GM12873 (cell line): ENCODE measurements at regions not wholly inside any gene's neighbourhood (a gene's known extent, or its start where the extent isn't known, plus 50 kb on each side); places are given as distances from the start of the nearest gene placed in this dataset.

Source experiments
- CTCF ChIP-seq: IDR thresholded peaks from 2 replicates; pipeline ENCODE4 v1.5.1; 2012; ENCODE audit warnings: low read depth, mild to moderate bottlenecking, moderate library complexity, low read length, control low read depth; ENCODE audit not compliant: insufficient read depth; ENCODE audit errors: missing control alignments

GRCh38 chr4:10866666-10867065 is 182.1 kb upstream of the CLNK start:
- no peak for TF ChIP-seq CTCF

DNA sequence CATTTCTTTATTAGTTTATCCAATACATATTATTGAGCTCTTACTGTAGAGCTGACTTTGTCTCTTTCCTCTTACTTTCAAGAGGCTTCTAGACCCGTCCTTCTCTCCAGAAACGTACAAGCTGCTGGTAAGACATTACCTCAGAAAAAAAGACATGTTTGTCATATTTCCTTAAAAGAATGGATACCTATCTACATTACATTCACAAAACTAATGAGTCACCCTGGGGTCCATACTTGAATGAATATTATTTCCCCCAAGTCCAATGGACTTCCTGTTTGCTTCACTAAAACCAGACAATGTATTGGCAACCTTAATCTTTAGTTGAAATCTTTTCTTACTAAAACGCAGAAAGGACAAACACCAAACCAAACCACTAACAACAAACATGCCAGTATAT is 176.5 kb upstream of the CLNK start:
- no peak for TF ChIP-seq CTCF

- TF ChIP-seq CTCF: no peak
Measured at GRCh38 chr4:10856271-10856782, 171.8 kb upstream of the CLNK start.

DNA sequence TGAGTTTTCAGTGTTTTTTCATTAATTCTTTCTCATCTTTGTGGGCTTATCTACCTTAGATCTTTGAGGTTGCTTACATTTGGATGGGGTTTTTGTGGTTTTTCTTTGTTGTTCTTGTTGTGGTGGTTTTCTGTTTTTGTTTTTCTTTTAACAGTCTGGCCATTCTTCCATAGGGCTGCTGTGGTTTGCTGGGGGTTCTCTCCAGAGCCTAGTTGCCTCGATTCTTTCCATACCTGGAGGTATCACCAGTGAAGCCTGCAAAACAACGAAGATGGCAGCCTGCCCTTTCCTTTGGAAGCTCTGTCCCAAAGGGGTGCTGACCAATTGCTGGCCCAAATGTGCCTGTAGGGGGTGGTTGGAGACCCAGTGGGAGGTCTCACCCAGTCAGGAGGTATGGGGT is 168.6 kb upstream of the CLNK start:
- TF ChIP-seq CTCF: no peak

DNA sequence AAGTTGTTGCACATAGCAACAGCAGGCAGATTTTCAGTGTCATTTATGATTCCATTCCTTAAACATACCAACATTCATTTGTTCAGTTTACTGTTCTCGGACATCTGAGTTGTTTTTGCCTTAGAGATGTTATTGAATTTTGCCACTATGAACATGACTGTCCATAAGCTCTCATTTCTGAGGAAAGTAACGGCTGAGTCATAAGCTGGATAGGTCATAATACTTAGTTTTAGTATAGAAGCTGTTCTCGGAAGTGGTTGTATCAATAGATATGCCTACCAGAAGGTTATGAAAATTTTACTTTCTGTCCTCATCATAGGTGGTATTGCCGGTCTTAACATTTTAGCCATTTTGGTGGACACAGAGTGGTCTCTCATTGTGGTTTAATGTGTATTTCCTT is 157.1 kb upstream of the CLNK start:
- no peak for TF ChIP-seq CTCF

GRCh38 chr4:10837151-10837550 is 152.6 kb upstream of the CLNK start:
- TF ChIP-seq CTCF: no peak

DNA sequence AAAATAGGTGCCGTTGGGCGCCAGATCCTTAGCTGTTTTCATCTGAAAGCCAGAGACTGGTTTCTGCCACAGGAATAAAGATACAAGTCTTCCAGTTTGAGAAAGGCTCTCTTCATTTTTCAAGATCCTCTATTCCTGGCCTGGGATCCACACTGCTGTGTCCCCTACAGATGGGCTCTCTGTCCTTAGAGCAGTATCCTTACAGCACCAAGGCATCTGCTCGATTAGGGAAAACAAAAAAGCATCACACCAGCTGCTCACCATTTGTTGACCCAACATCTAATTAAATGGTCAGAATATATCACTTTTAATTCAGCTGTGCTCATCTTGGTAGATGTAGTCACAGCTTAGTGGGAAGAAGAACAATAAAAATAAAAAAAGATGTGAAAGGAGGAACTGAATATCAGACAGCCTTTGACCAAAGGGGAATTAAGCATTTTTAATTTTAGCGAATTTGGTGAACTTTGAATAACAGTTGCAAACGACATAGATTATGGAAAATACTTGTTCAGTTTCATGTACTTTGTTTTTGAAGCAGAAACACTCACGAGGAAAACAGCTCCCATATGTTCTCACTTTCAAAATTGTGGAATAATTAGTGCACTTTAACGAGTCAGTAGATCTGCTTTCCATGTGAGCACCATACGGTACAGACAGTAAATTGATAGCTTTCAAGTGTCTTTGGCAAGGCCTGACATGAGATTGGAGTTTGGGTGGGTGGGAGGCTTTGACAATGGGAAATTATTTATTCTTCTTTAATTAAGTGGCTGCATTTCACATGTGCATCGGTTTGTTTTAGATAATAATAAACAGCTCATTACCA is 148.4 kb upstream of the CLNK start:
- TF ChIP-seq CTCF: no peak
